HG03520 (cell line): ENCODE measurements at regions not wholly inside any gene's neighbourhood (a gene's known extent, or its start where the extent isn't known, plus 50 kb on each side); places are given as distances from the start of the nearest gene placed in this dataset.

Experiments
- ATAC-seq: cut with Tn5 transposase; IDR thresholded peaks from one replicate; pipeline ENCODE4 v1.9.1; 2021; ENCODE audit warnings: mild to moderate bottlenecking, moderate library complexity; ENCODE audit not compliant: unreplicated experiment

- ATAC-seq = no peak
These were observed 335.3 kb downstream of the CD83 start for GRCh38 chr6:14452567-14453527.

DNA sequence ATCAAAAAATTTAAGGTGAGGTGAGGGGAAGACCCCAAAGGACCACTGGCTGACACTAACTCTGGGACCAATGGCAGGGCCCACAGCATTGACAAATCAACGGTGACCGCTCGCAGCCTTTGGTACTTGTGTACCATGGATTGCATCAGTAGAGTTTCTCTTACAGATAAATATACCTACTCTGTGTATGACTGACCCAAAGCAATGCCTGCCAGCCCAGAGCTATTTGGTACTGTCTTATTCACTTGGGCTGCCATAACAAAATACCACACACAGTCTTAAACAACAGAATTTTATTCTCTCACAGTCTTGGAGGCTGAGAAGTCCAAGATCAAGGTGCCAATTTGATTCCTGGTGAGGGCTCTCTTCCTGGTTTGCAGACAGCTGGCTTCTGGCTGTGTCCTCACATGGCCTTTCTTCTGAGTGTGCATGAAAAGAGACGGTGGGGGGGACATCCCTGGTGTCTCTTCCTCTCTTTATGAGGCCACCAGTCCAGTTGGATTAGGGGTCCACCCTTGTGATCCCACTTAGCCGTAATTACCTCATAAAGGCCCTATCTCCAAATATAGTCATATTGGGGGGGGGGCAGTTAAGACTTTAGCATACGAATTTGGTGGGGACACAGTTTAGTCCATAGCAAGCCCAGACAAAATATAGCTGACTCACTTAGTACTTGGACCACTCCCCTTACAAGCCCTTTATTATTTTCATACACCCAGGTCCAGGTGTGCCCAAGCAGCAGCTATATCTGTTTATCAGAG is 336.3 kb downstream of the CD83 start:
- no peak for ATAC-seq

DNA sequence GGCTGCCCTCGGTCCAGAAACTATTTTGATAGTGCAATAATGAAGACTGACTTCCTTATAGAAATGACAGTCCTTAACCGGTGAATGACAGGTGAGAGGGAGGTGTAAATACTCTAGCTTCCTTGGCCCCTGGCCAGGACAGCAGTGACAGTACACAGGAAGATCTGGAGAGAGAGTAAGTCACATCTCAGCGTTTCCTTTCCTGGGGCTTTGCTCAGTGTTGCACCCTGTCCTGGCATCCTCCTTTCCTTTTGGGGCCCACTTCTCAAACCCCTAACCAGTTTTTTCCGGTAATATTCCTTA is 336.9 kb downstream of the CD83 start:
- ATAC-seq = no peak

GRCh38 chr6:14455427-14455826 is 337.9 kb downstream of the CD83 start:
- ATAC-seq = no peak

DNA sequence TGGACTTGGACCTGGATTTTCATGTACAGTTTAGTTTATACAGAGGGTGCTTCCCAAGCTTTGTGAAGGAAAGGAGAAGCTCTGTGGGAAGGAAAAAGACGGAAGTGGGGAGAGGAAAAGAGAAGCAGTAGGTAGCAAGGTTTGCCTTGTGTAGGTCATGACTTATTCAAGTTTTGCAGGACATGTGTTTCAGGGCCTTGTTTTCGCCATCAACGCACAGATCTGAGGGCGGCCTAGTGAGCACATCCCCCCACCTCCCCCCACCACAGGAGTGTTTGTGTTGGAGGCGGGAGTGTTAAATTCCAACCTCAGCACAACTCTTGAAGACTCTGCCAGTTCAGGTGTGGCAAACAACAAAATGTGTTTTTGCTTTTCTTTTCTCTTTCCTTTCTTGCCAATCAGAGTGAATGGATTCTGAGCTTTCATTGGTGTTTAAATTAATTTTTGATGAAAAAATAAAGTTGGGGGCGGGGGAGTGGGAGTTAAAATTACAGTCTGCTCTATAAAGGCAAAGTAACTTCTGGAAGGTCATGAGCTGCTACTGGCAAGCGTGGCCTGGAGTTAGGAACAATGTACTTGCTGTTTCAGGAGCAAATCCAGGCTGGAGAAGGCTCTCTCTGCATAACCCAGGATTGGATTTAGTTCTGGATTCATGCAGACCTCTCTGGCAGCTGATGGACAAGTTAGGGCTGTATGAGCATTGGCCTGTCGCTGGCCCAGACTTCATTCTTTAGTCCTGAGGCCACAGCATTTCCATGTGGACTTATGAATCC is 338.5 kb downstream of the CD83 start:
- ATAC-seq = no peak

DNA sequence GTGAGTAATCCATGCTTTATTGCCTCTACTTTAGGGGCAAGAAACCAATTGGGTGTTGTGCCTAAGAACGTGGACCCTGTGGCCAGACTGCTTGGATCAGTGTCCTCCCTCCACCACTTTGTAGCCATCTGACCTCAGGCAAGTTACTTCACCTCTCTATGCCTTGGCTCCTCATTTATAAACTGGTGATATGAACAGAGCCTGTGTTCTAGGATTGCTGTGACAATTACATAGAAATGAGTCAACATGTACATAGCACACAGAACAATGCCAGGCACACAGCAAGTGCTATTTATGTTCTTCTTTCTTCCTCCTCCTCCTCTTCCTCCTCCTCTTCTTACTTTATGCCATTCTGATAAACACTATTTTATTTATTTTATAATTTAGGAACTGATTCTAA is 339.4 kb downstream of the CD83 start:
- no peak for ATAC-seq

DNA sequence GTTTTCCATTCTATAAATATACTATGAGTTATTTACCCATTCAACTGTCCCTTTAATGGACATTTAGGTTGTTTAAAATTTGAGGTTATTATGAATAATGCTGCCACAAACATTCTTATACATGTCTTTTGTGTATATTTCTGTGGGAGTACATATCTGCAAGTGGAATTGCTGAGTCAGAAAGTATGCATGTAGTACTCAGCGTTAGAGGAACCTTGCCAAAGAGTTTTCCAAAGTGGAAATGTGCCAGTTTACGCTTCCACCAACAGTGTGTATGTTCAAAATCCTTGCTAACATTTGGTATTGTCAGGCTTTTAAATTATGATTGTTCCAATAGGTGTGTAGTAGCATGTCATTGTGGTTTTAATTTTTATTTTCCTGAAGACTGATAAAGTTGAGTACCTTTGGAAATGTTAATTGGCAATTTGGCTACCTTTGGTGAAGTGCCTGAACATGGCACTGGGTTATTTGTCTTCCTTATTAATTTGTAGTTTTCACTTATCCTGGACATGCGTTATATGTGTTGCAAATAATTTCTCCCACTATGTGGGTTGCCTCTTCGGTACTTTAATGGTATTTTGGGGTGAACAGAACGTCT is 341.2 kb downstream of the CD83 start:
- ATAC-seq = no peak

DNA sequence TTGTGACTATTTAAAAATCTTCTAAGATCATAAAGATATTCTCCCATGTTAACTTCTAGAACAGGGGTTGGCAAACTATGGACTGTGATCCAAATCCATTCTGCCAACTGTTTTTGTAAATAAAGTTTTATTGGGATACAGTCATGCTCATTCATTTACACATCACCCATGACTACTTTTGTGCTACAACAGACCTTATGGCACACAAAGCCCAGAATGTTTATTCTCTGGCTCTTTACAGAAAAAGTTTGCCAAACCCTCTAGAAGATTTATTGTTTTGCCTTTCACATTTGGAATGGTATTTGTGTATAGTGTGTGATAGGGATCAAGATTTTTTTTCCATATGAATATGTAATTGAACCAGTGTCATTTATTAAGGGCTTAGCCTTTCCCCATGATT is 341.7 kb downstream of the CD83 start:
- no peak for ATAC-seq

DNA sequence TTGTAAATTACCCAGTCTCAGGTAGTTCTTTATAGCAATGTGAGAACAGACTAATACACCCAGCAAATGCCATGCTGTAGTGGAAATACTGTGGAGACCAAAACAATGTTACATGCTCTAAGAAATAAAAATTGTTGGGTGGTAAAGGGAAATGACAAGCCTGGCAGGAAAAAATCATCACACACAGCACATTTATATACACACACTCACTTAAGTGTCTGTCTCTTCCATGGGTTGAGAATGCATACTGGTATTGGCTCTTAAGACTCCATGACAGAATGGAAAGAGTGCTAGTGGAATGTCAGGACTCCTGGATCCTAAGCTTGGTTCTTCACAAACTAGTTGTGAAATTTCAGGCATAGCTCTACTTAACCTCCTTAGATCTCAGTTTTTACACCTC is 343.0 kb downstream of the CD83 start:
- ATAC-seq = no peak

DNA sequence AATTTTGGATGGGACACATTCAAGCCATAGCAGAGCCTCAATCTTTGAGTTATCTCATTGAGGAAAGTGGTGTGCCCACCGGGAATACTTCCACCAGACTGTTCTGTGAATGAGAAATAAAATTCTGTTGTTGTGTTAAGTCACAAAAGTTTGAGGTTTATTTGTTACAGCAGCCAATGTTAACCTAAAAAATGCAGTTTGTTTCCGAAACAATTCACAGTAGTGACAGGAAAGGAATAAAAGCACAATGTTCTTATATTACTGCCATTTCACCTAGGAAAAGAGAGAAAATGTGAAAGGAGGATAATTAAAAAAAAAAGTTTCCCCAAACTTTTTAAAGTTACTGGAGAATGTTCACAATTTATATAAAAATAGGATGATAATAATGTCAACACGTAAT is 344.6 kb downstream of the CD83 start:
- no peak for ATAC-seq

DNA sequence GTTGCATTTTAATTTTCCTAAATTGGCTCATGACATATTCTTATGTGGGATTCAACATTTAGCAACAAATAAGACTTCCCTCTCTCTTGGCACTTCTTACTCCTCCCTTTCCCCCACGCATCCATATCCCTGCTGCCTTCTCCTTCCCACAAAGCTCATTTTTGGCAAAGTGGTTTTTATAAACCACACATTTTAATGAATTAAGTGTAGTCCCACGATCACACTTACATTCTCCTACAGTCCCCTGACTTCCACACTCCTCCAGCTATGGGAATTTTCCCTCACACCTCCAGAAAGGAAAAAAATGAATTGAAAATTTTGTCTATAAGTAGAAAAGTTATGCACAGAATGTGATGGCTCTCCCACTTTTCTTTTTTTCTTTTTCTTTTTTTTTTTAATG is 345.0 kb downstream of the CD83 start:
- ATAC-seq = no peak

GRCh38 chr6:14463110-14463509 is 345.5 kb downstream of the CD83 start:
- ATAC-seq = no peak

GRCh38 chr6:14464055-14464454 is 346.5 kb downstream of the CD83 start:
- ATAC-seq = no peak

DNA sequence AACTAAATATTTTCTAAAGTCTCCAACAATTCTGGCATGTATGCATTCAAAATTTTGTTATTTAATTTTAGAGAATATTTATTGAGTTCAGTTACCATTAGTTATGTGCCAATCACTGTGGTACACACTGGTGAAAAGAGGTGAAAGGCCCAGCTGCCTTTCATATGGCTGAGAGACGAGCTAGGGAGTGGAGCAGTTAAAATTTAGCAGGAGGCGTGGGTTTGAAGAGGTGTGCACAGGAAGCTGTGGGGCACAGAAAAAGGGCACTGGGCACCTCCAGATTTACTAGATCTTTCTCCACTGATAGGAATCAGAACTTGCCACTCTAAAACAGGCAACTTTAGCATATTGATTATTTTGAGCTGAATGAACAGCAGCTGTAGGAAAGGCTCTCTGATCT is 347.1 kb downstream of the CD83 start:
- no peak for ATAC-seq

- no peak for ATAC-seq
These were observed 348.7 kb downstream of the CD83 start for GRCh38 chr6:14466278-14466677.

DNA sequence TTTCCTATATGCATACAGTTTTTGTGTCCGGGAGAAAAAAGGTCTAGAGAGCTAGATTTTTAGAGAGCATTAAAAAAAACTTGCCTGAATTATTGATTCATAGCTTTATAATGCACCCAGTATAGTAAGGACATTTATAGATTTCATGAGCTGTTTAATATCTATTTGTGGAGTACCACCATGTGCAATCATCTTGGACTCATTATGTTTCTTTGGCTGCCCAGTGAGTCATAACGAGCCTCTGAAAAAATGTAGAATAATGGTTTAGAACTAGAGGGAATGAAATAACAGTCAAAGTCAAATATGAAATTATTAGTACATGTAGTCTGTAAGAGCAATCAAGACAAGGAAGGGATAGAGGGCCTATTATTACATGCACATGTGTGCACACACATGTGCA is 350.0 kb downstream of the CD83 start:
- ATAC-seq = no peak

- no peak for ATAC-seq
These were observed 351.2 kb downstream of the CD83 start for GRCh38 chr6:14468647-14469321.

DNA sequence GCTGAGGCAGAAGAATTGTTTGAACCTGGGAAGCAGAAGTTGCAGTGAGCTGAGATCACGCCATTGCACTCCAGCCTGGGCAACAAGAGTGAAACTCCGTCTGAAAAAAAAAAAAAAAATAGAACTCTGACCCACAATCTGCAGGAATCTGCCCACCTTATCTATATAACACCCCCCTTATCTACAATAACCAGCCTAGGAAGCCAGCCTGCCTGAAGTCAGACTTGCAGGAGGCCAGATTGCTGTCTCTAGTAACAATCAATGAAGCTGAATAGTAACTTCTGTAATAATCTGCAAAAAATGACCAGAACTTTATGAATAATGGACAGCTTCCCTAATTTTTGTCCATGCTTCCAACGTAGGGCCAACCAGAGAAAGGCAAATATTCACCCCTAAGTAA is 352.5 kb downstream of the CD83 start:
- ATAC-seq = no peak

GRCh38 chr6:14470671-14471070 is 353.1 kb downstream of the CD83 start:
- no peak for ATAC-seq

- no peak for ATAC-seq
These were observed 354.8 kb downstream of the CD83 start for GRCh38 chr6:14472255-14472985.
